Anterior cingulate cortex (tissue), 58 donors: ENCODE measurements at regions not wholly inside any gene's neighbourhood (a gene's known extent, or its start where the extent isn't known, plus 50 kb on each side); places are given as distances from the start of the nearest gene placed in this dataset.

Experiments used
- DNase-seq, 58 donors: peaks; one replicate each; lab custom pipeline; 2025; lab: John Stamatoyannopoulos, UW

DNA sequence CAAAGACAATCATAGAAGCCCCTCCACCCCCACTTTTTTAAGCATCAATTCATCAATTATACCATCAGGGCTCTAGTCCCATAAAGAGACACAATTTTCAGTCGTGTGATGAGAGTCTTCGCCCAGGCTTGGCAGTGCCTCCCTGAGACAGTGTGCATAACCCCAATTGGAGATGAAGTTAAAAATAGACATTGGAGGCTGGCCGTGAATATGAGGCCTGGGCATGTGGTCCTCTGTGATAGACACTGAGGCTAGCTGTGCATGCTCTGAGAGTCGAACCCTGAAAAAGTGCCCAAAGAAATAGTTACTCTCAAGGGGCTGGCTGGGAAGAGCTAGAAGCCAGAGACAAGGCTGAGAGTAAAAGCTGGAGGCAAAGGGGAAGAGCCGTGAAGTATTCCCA lies 248.6 kb upstream of the NR4A3 start:
- no peak for DNase-seq

DNA sequence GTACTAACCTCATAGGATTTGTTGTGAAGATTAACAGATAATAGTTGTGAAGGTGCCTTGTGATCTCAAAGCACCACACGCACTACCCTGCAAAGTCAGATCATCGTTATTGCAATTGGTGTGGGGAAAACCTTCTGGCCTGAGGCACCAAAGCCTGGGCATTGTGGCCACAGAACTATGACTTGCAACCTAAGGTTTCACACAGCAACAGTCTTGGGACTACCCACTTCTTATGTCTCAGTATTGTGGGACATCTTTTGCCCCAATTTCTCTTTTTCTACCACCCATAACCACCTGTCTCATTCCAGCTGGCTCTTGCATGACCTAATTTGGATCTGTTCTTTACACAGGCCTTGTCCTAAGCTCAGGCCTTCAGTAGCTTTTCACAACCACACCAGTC lies 247.8 kb upstream of the NR4A3 start:
- DNase-seq, result no peak

DNA sequence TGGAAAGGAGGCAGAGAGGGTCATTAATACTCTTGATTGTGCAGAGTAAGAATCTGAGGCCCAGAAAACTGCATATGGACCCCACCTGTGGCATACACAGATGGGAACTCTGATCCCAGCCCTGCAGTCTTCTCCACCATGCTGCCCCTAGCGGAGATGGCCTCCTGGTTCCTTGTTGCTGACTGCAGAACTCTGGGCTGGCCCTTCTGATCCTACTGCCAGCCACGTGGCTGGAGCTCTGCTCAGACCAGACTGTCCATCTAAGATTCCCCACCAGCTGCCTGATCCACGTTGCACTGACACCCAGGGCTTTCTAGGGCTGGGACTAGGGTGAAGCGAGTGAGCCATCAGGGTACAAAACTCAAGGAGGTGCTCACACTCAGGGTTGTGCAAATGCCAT lies 245.7 kb upstream of the NR4A3 start:
- no peak for DNase-seq

DNA sequence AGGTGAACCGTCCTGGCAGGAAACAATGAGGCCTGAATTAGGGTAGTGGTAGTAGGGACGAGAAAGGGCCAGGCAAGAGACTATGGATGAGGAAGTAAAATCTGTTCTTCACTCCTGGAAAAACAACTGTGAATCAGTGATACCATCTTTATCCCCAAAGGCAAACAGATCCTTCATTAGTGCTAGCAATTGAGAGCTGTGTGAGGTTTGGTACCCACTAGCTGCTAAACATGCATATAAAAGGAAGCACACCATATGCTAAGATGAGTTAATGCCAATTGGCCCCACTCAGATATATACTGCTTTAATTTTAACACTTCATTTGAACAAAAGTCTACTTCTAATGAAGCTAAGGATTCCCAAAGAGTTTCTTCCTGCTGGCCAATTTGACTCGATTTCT lies 244.8 kb upstream of the NR4A3 start:
- peak in 2 of 58 donors; percentile 7 to 13 for DNase-seq

DNA sequence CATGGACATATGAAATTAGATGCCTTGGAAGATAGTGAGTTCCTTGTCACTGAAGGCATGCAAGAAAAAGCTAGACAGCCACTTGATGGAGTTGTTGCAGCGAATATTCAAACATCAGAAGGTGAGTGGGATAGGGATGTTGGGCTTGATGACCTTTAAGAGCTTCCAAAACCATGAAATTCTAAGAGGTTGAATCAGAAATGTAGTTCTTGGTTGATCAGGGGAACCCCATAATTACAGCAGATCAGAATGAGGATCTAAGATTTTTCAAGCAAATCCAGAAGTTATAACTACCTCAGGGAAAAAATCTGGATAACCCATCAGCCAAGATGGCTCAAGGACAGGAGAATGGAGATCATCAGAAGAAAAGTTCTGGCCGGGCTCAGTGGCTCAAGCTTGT lies 244.3 kb upstream of the NR4A3 start:
- DNase-seq, result no peak

GRCh38 chr9:99578666-99579065 lies 243.0 kb upstream of the NR4A3 start:
- DNase-seq, result no peak

GRCh38 chr9:99579964-99580363 lies 241.7 kb upstream of the NR4A3 start:
- DNase-seq, result no peak

DNA sequence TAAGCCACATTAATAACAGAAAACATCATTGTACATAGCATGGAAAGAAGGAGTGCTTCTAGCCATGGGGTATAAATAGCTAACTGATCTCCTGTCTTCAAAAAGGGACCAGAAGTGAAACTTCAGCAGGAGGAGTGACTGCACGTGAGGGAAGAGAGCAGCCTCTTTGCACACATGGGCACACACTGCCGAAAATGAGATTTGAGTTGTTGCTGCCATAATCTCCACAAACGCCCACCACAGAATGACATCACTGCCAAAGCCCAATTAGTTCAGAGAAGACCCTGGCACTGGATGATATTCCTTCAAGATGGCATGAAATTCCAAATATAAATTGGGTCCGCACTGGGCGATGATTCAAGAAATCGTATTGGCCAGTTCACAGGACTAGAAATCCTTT lies 238.9 kb upstream of the NR4A3 start:
- no peak for DNase-seq

DNA sequence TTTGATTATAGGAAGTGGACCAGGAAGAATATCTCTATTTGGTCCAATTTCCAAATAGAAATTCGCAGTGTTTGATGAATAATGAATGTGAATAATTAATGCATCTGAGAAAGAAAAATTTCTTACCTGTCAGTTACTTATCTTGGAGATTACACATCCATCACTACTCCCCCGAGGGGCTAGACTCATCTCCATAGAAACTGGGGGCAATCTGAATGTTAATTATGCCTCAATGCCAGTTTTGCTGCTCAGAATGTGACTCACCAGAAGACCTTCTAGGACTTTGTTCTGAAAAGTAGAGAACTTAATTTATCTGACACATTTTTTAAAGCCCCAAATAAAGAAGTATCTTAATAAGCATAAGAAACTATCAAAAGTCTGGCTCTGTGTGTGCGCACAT lies 233.4 kb upstream of the NR4A3 start:
- no peak for DNase-seq

- no peak for DNase-seq
These were observed 232.9 kb upstream of the NR4A3 start for GRCh38 chr9:99588747-99589146.

DNA sequence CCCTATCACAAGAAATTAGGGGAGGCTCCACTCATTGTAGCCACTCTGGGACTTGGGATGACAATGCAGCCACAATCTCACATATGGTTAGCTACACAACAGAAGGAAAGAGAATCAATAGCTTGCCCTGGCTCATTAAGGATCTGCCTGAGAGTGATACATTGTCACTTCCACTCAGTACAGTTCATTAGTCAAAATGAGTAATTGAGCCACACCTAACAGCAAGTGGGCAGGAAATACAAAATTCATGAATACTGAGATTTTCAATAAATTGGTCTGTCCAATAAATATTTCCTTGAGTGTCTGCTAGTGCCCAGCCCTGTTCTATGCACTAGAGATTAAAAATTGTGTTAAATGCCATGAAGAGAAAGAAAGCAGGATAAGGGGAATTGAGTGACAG lies 231.3 kb upstream of the NR4A3 start:
- no peak for DNase-seq

- DNase-seq, result peak in 1 of 58 donors; percentile 18
These were observed 230.8 kb upstream of the NR4A3 start for GRCh38 chr9:99590840-99591239.

DNA sequence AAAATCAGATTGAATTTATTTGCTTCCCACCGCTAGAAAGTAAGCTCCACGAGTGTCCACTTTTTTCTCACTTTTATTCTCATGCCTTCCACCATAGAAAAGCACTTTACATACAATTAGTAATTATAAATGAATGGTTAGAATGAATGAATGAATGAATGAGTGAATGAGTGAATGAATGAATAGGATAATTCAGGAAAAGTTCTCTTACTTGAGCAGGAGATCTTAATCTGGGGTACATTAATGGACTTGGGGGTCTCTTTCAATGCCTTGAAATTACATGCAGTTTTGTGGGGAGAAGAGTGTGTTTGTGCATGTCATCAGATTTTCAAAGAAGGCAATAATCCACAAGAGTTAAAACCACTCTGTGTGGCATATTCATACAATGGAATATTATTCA lies 229.9 kb upstream of the NR4A3 start:
- DNase-seq, result no peak

GRCh38 chr9:99592834-99593574 lies 228.7 kb upstream of the NR4A3 start:
- DNase-seq, result no peak

DNA sequence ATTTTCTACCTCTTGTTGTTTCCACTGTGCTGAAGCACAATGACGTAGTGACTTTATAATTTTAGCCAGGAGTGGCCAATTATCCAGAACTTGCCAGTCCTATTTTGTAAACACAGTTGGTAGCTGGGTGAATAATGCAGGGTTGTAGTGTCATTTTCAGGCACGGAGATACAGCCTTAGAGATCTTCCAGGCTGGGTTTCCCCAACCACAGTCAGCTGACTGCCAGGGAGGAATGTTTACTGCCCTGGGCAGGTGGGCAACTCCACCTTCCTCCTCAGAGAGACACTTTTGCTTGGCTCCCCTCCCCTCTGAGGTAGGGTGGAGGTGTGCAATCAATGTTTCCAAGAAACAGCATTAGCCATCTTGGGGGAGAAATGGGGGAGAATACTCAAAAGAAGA lies 228.1 kb upstream of the NR4A3 start:
- DNase-seq, result no peak

DNA sequence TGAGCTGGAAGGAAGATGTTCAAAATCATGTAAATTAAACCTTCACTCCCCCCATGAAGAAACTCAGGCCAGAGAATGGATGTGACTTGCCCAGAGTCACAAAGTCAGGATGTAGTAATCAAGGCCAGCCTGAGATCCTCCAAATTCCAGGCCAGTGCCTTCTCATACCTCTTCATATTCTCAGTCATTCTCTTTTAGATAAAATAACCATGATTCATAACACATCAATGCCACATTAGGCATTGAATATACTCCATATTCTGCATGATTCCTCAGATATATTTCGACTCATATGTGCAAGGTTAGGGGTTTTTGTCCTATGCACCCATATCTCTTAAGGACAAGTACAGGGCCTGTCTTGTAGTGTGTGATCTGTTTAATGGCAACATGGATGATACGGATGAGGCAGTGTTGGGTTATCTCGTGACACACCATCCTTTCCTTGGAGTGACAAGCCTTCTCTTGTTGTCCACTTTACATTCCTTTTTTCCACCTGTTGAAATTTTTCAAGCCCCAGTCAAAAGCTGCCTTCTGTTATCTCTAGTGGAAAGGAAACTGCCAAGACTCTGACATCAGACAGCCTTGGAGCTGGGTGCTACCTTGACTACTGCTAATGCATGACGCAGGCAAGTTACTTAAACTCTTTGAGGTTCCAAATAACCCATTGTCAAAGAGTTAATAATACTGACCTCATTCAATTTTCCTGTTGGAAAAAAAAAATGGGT lies 227.5 kb upstream of the NR4A3 start:
- DNase-seq, result no peak

- no peak for DNase-seq
These were observed 225.9 kb upstream of the NR4A3 start for GRCh38 chr9:99595796-99596195.

DNA sequence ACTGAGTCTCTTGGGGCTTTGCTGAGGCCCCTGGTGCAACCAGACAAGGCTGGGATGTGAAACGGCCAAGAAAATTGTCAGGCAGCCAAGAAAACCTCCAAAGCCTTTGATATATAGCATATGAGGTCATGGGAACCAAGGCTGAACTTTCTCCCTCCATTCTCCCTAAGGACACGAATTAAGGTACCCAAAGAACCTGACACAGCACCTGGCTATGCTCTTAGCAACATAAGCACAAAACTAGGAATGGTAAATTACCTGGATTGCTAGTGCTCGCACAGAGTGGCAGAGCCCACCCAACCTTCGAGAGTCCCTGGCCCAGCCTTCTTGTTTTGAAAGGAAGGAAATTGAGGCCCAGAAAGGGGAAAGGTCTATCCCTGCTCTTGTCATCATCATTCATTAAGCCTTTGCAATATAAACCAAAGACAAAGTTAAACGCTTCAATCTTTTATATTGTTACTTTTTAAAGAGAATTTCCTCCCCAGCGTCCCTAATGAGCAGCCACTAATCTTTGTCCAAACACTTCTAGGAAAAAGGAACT lies 220.0 kb upstream of the NR4A3 start:
- no peak for DNase-seq

- DNase-seq, result no peak
These were observed 218.8 kb upstream of the NR4A3 start for GRCh38 chr9:99602854-99603253.

GRCh38 chr9:99605016-99605743 lies 216.5 kb upstream of the NR4A3 start:
- no peak for DNase-seq

DNA sequence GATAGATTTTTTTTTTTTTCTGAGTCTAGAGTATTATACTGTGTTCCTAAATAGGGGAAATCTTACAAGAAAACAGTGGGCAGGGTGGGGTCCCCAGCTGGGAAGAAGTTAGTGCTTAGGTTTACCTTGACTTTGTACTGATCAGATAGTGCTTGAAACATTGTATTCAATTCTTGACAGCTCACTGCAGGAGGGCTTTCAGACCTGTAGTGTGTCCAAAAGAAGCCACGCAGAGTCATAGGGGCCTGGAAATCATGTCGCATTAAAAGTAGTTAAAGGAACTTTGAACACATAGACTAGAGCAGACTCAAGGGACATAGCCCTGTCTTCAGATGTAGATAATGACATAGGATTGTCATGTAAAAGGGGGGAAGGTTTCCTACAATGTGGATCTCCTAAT lies 215.4 kb upstream of the NR4A3 start:
- DNase-seq, result no peak
